ENCODE measurements at regions not wholly inside any gene's neighbourhood (a gene's known extent, or its start where the extent isn't known, plus 50 kb on each side); places are given as distances from the start of the nearest gene placed in this dataset.

- TF ChIP-seq SIN3A (IDR thresholded peaks at IDR 0.05; ENCODE audit: borderline replicate concordance, insufficient read depth, low read length), result no peak
- no peak for TF ChIP-seq FOXP2 (optimal IDR thresholded peaks at IDR 0.05; ENCODE audit: borderline replicate concordance, extremely low read depth, extremely low read length, insufficient read depth)
- no peak for TF ChIP-seq POLR2AphosphoS5 (IDR thresholded peaks at IDR 0.05; ENCODE audit: low read depth, low read length)
- TF ChIP-seq, protein P1, sequence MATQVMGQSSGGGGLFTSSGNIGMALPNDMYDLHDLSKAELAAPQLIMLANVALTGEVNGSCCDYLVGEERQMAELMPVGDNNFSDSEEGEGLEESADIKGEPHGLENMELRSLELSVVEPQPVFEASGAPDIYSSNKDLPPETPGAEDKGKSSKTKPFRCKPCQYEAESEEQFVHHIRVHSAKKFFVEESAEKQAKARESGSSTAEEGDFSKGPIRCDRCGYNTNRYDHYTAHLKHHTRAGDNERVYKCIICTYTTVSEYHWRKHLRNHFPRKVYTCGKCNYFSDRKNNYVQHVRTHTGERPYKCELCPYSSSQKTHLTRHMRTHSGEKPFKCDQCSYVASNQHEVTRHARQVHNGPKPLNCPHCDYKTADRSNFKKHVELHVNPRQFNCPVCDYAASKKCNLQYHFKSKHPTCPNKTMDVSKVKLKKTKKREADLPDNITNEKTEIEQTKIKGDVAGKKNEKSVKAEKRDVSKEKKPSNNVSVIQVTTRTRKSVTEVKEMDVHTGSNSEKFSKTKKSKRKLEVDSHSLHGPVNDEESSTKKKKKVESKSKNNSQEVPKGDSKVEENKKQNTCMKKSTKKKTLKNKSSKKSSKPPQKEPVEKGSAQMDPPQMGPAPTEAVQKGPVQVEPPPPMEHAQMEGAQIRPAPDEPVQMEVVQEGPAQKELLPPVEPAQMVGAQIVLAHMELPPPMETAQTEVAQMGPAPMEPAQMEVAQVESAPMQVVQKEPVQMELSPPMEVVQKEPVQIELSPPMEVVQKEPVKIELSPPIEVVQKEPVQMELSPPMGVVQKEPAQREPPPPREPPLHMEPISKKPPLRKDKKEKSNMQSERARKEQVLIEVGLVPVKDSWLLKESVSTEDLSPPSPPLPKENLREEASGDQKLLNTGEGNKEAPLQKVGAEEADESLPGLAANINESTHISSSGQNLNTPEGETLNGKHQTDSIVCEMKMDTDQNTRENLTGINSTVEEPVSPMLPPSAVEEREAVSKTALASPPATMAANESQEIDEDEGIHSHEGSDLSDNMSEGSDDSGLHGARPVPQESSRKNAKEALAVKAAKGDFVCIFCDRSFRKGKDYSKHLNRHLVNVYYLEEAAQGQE (IDR thresholded peaks at IDR 0.05; ENCODE audit: insufficient read depth in 1 of 2, low read depth in 2 of 2, low read length in 2 of 2), result no peak
- TF ChIP-seq TAF1 (IDR thresholded peaks at IDR 0.05; ENCODE audit: borderline replicate concordance, insufficient read depth, low read length), result no peak
Measured at GRCh38 chr5:59992206-59992605, 98.7 kb upstream of the PDE4D start.

- TF ChIP-seq SIN3A (IDR thresholded peaks at IDR 0.05; ENCODE audit: borderline replicate concordance, insufficient read depth, low read length) (no peak), POLR2AphosphoS5 (IDR thresholded peaks at IDR 0.05; ENCODE audit: low read depth, low read length) (no peak), FOXP2 (optimal IDR thresholded peaks at IDR 0.05; ENCODE audit: borderline replicate concordance, extremely low read depth, extremely low read length, insufficient read depth) (no peak), TAF1 (IDR thresholded peaks at IDR 0.05; ENCODE audit: borderline replicate concordance, insufficient read depth, low read length) (no peak)
- TF ChIP-seq, protein P1 (IDR thresholded peaks at IDR 0.05; ENCODE audit: insufficient read depth in 1 of 2, low read depth in 2 of 2, low read length in 2 of 2), result no peak
Measured at GRCh38 chr5:59988396-59988795, 94.9 kb upstream of the PDE4D start.

DNA sequence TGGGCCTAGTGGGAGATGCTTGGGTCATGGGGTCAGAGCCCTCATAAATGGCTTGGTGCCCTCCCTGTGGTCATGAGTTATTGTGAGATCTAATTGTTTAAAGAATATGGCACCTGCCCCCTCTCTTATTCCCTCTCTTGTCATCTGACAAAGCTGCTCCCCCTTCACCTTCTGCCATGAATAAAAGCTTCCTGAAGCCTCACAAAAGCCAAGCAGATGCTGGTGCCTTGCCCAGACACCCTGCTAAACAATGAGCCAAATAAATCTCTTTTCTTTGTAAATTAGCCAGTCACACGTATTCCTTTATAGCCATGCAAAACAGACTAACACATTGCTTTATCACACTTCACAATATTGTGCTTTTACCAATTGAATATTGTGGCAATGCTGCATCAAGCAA is 82.8 kb upstream of the PDE4D start:
- TF ChIP-seq POLR2AphosphoS5 (IDR thresholded peaks at IDR 0.05; ENCODE audit: low read depth, low read length) (no peak), TAF1 (IDR thresholded peaks at IDR 0.05; ENCODE audit: borderline replicate concordance, insufficient read depth, low read length) (no peak), FOXP2 (optimal IDR thresholded peaks at IDR 0.05; ENCODE audit: borderline replicate concordance, extremely low read depth, extremely low read length, insufficient read depth) (no peak), SIN3A (IDR thresholded peaks at IDR 0.05; ENCODE audit: borderline replicate concordance, insufficient read depth, low read length) (no peak)
- TF ChIP-seq, protein P1 (IDR thresholded peaks at IDR 0.05; ENCODE audit: insufficient read depth in 1 of 2, low read depth in 2 of 2, low read length in 2 of 2), result no peak

DNA sequence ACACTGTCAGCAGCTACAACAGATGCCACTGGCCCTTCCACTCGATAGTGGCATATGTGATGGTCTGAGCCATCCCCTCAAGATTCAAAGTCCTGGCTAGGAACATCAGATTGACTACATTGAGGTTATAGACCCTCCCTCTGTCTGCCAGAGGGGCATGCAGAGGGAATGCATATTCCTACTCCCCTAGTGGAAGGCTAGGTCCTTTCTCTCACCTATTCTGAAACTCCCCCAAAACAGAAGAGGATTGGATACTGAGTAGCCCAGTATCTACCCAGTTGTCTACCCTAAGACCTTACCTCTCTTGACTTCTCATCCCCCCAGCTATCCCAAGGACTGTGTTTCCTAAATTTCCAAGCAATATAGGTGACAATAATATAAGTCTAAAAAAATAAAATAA is 78.5 kb upstream of the PDE4D start:
- no peak for TF ChIP-seq TAF1 (IDR thresholded peaks at IDR 0.05; ENCODE audit: borderline replicate concordance, insufficient read depth, low read length)
- no peak for TF ChIP-seq FOXP2 (optimal IDR thresholded peaks at IDR 0.05; ENCODE audit: borderline replicate concordance, extremely low read depth, extremely low read length, insufficient read depth)
- TF ChIP-seq, protein P1 (IDR thresholded peaks at IDR 0.05; ENCODE audit: insufficient read depth in 1 of 2, low read depth in 2 of 2, low read length in 2 of 2), result no peak
- no peak for TF ChIP-seq POLR2AphosphoS5 (IDR thresholded peaks at IDR 0.05; ENCODE audit: low read depth, low read length)
- TF ChIP-seq SIN3A (IDR thresholded peaks at IDR 0.05; ENCODE audit: borderline replicate concordance, insufficient read depth, low read length), result no peak

DNA sequence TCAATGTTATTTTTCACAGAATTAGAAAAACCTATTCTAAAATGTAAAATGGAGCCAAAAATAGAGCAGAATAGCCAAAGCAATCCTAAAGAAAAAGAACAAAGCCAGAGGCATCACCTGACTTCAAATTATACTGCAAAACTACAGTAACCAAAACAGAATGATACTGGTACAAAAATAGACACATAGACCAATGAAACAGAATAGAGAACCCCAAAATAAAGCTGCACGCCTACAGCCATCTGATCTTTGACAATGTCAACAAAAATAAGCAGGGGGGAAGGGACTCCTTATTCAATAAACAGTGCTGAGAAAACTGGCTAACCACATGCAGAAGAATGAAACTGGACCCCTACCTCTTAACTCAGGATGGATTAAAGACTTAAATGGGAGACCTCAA is 65.8 kb upstream of the PDE4D start:
- TF ChIP-seq POLR2AphosphoS5 (IDR thresholded peaks at IDR 0.05; ENCODE audit: low read depth, low read length), result no peak
- TF ChIP-seq FOXP2 (optimal IDR thresholded peaks at IDR 0.05; ENCODE audit: borderline replicate concordance, extremely low read depth, extremely low read length, insufficient read depth), result no peak
- TF ChIP-seq SIN3A (IDR thresholded peaks at IDR 0.05; ENCODE audit: borderline replicate concordance, insufficient read depth, low read length), result no peak
- TF ChIP-seq, protein P1 (IDR thresholded peaks at IDR 0.05; ENCODE audit: insufficient read depth in 1 of 2, low read depth in 2 of 2, low read length in 2 of 2), result no peak
- no peak for TF ChIP-seq TAF1 (IDR thresholded peaks at IDR 0.05; ENCODE audit: borderline replicate concordance, insufficient read depth, low read length)
